ENCODE measurements at regions not wholly inside any gene's neighbourhood (a gene's known extent, or its start where the extent isn't known, plus 50 kb on each side); places are given as distances from the start of the nearest gene placed in this dataset.
"Not testable (repeated sequence)": the region's sequence is repeated elsewhere in the genome, so short reads cannot be mapped to it uniquely, and the experiment has no call there.

DNA sequence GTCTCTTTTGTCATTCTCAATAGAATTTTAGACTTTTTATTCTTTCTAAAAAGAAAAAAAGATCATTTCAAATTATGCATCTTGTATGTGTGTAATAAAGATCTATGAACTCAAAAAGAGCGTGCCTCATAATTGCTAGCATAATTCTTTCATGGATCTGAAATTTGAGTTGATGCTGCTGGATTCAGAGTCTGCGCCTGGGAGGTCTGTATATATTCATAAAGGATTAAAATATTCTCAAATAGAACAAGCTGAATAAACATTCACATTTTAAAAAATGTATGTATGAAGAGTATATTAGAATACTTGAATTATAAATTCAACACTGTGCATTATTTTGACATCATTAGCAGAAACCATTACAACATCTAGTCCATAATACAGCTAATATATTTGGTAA lies 297.8 kb upstream of the GRAMD2B start:
- no peak for DNase-seq

DNA sequence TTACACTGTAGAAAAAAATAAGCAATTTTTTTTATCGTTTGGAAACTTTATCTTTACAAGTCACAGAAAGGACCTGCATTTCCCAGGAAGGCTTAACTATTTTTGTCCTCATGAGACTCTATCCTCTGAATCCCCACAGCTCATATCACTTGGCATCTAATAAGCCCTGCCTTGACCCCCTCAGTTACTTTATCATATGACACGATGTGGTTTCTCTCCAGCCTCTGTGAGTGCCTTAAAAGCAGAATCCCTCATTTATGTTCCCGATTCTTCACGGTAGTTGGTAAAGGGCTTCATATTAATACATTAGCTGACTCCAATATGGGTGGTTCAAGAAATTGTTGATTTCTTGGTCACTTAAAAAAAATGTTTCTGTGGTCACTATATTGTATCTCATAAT lies 296.6 kb upstream of the GRAMD2B start:
- no peak for DNase-seq

- DNase-seq = not testable (repeated sequence)
These were observed 295.8 kb upstream of the GRAMD2B start for GRCh38 chr5:126127371-126127770.

DNA sequence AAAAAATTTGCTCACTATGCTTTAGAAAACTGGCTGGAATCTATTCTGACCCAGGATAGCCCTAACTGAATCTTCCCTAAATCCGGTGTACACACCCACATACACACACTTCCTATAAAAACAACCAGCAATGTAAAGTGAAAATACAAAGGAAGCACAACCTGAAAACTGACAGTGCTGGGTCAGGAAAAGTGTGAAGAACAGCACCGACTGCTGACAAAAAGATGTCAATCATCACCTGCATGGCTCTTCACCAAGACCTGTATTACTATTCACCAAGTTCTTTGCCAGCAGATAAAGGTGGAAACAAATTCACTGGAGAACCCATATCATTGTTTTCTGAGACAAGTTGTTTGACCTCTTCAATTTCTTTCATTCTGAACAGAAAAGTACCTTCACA lies 293.8 kb upstream of the GRAMD2B start:
- DNase-seq = no peak

- DNase-seq = no peak
These were observed 289.8 kb upstream of the GRAMD2B start for GRCh38 chr5:126133424-126133823.

DNA sequence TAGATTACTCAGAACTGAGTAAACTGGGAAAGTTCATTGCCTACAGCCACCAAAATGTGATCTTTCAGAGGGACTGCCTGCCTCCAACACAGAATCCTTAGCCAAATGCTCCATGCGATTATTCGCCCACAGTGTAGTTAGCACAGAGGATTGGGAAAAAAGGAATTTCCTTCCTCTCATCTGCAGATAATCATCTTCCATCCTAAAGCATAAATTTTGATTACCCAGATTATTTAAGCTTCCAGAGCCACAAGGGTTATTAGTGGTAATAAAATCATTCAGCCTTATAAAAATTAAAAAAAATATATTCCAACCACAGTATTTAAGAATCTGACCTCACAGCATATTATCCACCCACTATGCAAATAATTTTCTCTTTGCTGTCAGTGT lies 285.3 kb upstream of the GRAMD2B start:
- DNase-seq = no peak

DNA sequence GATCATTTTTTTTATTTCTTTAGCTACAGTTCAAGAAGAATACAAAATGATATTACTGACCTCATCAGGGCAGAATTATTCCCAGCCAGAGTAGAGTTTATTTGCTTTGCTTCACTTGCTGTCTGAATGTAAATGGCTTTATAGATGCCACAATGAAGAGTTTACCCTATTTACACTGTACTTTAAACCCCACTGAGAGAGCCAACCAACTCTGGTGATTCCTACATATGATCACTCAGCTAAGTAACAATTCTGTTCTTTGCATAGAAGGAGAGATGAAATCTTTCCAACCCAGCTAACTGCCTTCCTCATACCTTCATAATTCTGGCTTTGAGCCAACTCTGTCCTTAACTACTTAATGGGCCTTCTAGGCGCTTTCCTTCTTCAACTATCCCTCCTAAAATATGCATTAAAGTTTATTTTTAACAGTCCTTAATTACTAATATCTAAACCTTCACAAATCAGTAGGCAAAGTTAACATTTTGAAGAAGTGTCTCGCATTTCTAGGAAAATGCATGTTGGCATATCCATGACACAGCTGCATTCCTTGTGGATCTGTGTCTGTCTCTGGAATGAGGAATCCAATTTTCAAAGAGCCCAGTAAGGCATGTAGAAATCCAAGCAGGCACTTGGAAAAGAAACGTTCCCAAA lies 284.8 kb upstream of the GRAMD2B start:
- DNase-seq = no peak

DNA sequence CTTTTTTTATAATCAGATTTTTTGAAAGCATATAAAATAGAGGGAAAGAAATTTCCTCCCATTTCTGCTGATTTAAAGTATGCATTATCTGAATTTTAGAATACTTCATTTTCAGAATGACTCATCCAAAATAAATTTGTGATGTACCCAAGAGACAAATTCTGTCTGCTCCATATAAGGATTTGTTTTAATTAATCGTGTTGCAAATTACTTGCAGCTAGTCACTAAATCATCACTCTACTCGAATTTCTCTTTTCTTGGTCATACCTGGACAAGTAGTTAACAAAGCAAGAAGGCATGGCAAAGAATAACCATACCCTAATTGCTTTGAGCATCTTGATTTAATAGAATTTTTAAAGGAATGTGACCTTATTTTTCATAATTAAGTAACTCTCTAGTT lies 284.1 kb upstream of the GRAMD2B start:
- no peak for DNase-seq

DNA sequence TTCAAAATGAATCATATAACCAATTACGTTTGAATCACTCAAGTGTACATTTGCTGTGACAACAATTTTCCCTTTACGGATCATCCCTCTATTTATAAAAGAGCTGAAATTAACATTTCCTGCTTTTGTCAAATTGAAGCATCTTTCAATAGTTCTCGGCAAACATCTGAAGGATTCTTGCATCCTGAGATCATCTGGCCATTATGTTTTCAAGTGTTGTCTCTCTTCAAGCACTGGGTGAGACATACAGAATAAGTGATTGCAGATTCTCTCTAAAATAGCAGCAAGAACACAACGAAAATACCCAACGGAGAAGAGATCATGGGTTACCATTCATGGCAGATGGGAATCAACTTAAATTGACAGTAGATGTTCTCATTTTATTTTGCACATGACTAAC lies 283.4 kb upstream of the GRAMD2B start:
- DNase-seq = no peak

GRCh38 chr5:126143622-126144021 lies 279.6 kb upstream of the GRAMD2B start:
- peak in 1 of 5 experiments; percentile 27 for DNase-seq

DNA sequence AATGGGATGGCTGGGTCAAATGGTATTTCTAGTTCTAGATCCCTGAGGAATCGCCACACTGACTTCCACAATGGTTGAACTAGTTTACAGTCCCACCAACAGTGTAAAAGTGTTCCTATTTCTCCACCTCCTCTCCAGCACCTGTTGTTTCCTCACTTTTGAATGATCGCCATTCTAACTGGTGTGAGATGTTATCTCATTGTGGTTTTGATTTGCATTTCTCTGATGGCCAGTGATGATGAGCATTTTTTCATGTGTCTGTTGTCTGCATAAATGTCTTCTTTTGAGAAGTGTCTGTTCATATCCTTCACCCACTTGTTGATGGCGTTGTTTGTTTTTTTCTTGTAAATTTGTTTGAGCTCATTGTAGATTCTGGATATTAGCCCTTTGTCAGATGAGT lies 272.9 kb upstream of the GRAMD2B start:
- not testable (repeated sequence) for DNase-seq

DNA sequence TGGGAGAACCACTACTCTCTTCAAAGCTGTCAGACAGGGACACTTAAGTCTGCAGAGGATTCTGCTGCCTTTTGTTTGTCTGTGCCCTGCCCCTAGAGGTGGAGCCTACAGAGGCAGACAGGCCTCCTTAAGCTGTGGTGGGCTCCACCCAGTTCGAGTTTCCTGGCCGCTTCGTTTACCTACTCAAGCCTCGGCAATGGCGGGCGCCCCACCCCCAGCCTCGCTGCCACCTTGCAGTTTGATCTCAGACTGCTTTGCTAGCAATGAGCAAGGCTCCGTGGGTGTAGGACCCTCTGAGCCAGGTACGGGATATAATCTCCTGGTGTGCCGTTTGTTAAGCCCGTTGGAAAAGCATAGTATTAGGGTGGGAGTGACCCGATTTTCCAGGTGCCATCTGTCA lies 267.9 kb upstream of the GRAMD2B start:
- DNase-seq = not testable (repeated sequence)

DNA sequence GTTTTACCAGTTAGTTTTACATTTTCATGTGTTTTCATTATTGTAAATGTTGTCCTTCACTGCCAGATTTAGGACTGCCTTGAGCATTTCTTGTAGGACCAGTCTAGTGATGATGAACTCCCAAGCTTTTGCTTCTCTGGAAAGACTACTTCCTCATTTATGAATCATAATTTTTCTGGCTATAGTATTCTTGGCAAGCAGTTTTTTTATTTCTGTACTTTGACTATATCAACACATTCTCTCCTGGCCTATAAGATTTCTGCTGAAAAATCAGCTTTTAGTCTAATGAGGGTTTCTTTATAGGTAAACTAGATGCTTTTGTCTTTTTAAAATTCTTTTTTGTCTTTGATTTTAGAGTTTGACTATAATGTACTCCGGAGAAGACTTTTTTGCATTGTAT lies 256.8 kb upstream of the GRAMD2B start:
- DNase-seq = no peak

DNA sequence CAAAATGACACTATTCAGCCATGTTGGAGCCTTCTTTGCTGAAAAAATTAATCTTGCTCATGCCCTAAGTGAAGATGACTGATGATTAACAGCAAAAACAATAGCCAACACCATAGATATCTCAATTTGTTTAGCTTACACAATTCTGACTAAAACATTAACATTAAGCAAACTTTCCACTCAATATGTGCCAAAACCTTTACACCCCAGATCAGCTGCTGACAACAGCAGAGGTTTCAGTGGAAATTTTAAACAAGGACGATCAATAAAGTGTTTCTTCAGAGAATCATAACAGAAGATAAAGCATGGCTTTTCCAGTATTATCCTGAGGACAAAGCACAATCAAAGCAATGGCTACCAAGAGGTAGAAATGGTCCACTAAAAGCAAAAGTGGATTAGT lies 254.4 kb upstream of the GRAMD2B start:
- no peak for DNase-seq

DNA sequence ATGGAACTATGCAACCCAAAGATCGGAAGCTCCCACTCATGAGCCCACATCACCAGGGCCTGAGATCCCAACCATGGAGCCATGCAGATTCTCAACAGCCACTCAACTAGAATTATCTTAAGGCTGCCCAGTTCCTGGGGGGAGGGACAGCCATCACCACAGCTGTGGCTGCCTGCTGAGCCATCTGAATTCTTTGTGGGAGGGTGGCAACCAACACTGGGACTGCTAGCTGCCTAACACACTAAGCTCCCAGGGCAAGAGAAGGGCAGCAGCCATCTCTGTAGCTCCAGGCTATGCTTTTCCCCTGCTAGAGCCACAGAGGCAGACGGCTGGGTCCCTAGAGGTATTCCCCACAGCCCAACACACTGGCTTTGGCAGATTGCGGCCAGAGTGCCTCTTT lies 251.3 kb upstream of the GRAMD2B start:
- no peak for DNase-seq

GRCh38 chr5:126172812-126173211 lies 250.4 kb upstream of the GRAMD2B start:
- DNase-seq = no peak

DNA sequence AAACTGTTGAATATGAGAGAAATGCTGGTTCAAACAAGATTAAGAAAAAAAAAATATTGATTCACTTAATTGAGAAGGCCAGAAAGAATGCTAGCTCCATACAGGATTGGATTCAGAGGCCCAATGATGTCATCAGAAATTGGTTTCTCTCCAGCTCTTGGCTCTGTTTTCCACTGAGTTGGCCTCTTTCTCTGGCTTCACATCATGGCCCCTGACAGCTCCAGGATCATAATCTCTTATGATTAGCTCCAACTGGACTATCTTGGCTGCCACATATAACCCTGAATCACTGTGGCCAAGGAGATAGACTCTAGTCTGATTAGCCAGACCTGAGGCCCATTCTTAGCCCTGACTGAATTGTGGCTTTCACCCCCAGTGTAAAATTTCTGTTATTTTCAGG lies 244.7 kb upstream of the GRAMD2B start:
- DNase-seq = no peak

DNA sequence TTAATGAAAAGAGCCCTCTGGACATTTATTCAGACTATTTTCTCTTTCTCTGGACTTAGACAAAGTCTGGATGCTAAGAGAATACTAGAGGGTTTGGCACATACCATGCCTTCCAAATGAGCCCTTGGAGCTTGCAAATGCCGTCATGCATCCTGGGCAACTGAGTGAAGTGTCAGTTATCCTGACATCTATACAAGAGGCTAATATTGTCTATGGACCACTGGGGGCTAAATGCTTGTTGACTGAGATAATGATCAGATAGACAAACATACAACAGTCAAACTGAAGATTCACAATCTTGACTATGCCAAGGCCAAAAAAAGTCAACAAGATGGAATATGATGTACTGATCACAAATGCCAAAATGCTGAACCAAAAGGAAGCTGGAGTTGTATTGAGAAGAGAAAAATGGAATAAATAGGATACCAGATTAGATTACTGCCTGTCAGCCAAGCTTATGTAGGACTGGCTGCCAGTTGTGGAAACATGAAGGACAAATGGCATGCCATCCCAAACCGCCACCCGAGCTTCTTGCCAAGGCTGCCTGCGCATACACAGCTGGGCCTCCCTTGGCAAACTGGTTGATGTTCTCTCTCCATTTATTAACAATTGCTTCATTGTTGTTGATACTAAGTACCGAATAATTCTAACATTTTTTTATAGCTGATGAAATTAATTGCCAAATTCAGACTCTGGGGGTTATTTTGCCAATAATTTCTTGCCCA lies 240.1 kb upstream of the GRAMD2B start:
- no peak for DNase-seq

DNA sequence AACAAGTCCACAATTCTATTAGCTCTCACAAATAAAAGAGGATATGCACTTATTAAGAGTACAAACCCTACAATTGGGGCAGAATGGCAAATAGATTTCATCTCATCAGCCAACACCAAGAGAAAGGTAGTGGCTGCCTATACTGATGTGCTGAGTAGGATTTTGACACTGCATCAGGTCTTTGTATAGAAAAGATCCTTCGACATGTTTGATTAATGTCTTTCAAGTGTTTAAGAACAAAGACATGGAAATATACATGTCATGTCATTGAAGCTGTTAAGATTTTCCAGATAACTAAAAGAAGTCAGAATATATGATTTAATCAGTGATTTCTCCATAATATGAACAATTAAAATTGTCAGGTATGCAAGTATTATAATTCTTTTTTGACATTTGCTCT lies 238.7 kb upstream of the GRAMD2B start:
- DNase-seq = no peak

DNA sequence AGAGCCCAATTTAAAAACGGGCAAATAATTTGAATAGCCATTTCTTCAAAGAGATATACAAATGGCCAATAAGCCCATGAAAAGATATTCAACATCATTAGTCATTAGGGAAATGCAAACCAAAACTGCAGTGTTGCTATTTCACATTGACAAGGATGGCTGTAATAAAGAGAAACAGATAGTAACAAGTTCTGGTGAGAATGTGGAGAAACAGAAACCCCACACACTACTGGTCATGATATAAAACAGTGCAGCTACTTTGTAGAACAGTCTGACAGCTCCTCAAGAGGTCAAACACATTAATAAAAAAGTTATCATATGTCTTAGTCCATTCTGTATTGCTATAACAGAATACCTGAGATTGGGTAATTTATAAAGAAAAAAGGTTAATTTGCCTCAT lies 237.0 kb upstream of the GRAMD2B start:
- peak in 1 of 5 experiments; percentile 1 for DNase-seq

- DNase-seq = no peak
These were observed 234.4 kb upstream of the GRAMD2B start for GRCh38 chr5:126188804-126189203.

- no peak for DNase-seq
These were observed 234.0 kb upstream of the GRAMD2B start for GRCh38 chr5:126189231-126189630.

GRCh38 chr5:126189862-126190261 lies 233.3 kb upstream of the GRAMD2B start:
- no peak for DNase-seq

DNA sequence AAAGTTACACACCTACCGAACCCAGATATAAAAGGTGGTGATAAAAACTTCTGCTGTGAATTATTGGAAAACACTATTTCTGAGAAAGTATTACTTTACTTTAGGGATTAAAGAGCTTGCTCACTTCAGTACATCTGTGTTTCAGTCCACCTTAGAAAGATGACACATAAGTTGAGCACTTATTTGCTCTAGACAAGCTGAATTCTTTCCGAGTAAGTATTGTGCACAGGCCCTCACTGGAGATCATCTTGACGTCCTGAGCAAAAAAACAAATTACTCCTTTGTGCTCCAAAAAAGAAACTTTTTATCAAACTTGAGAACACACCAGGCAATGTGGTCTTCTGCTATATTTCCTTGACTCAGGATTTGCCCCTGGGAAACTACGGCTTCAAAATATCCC lies 231.0 kb upstream of the GRAMD2B start:
- DNase-seq = no peak

All from T-helper 2 cell (primary cell).